ENCODE measurements at regions not wholly inside any gene's neighbourhood (a gene's known extent, or its start where the extent isn't known, plus 50 kb on each side); places are given as distances from the start of the nearest gene placed in this dataset.

GRCh38 chr13:84677836-84678235 lies 795.6 kb upstream of the SLITRK1 start:
- no peak for DNase-seq (ENCODE audit: low read depth)
- H3K4me3 ChIP-seq (ENCODE audit: low read depth, low read length) = no peak overlapping the region
- no peak for TF ChIP-seq CTCF (IDR thresholded peaks at IDR 0.05; ENCODE audit: insufficient read depth, low read length)

- DNase-seq (ENCODE audit: low read depth) = no peak
- H3K4me3 ChIP-seq (ENCODE audit: low read depth, low read length) = no peak overlapping the region
- TF ChIP-seq CTCF (IDR thresholded peaks at IDR 0.05; ENCODE audit: insufficient read depth, low read length) = no peak
Measured at GRCh38 chr13:84672616-84673015, 790.3 kb upstream of the SLITRK1 start.

GRCh38 chr13:84670245-84670644 lies 788.0 kb upstream of the SLITRK1 start:
- no peak for DNase-seq (ENCODE audit: low read depth)
- no peak for TF ChIP-seq CTCF (IDR thresholded peaks at IDR 0.05; ENCODE audit: insufficient read depth, low read length)
- no peak overlapping the region for H3K4me3 ChIP-seq (ENCODE audit: low read depth, low read length)

GRCh38 chr13:84668637-84669036 lies 786.4 kb upstream of the SLITRK1 start:
- DNase-seq (ENCODE audit: low read depth) = no peak
- no peak overlapping the region for H3K4me3 ChIP-seq (ENCODE audit: low read depth, low read length)

GRCh38 chr13:84662491-84662890 lies 780.2 kb upstream of the SLITRK1 start:
- no peak for TF ChIP-seq CTCF (IDR thresholded peaks at IDR 0.05; ENCODE audit: insufficient read depth, low read length)
- no peak overlapping the region for H3K4me3 ChIP-seq (ENCODE audit: low read depth, low read length)
- DNase-seq (ENCODE audit: low read depth) = no peak

More at GRCh38 chr13:84668637-84669036, 786.4 kb upstream of the SLITRK1 start:
- TF ChIP-seq CTCF (IDR thresholded peaks at IDR 0.05; ENCODE audit: insufficient read depth, low read length) = no peak

GRCh38 chr13:84661718-84662117 lies 779.4 kb upstream of the SLITRK1 start:
- no peak for DNase-seq (ENCODE audit: low read depth)
- no peak for TF ChIP-seq CTCF (IDR thresholded peaks at IDR 0.05; ENCODE audit: insufficient read depth, low read length)

GRCh38 chr13:84659359-84659661 lies 777.0 kb upstream of the SLITRK1 start:
- DNase-seq (ENCODE audit: low read depth) = peak; percentile 59
- no peak for TF ChIP-seq CTCF (IDR thresholded peaks at IDR 0.05; ENCODE audit: insufficient read depth, low read length)
- no peak overlapping the region for H3K4me3 ChIP-seq (ENCODE audit: low read depth, low read length)

More at GRCh38 chr13:84661718-84662117, 779.4 kb upstream of the SLITRK1 start:
- no peak overlapping the region for H3K4me3 ChIP-seq (ENCODE audit: low read depth, low read length)

All from fibroblast of the aortic adventitia (primary cell).